ENCODE measurements at regions not wholly inside any gene's neighbourhood (a gene's known extent, or its start where the extent isn't known, plus 50 kb on each side); places are given as distances from the start of the nearest gene placed in this dataset.

DNA sequence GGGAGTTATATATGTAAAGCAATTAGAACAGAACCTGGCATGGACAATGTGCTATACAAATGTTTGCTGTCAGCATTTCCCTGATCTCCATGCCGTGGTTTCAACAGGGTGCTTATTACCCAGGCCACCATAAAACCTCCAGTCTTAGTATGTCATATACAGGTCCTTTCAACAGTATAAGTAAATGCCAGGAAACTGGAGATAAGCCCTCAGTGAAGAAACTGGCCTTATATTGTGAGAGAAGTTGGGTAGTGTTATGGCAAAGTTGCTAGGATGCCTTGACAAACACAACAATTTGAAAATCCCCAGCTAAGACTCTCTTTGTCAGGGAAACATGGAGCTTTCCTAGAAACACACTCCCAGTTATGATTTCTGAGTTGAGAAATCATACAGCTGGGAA is 850.2 kb upstream of the ADAMTS5 start:
- ATAC-seq (peak; percentile 95), DNase-seq (peak in 1 of 3 donors; percentile 12)
- H3K9me3 ChIP-seq = no peaks in the 10 kb centered on the region
- intact Hi-C loops (cut with DNase I, micrococcal nuclease) = no loop called here
- H3K4me3 ChIP-seq = no peak overlapping the region
- H3K36me3 ChIP-seq (ENCODE audit: low read depth) = no peaks in the 10 kb centered on the region
- peaks cover 3% of the 10 kb centered on the region for H3K4me1 ChIP-seq (ENCODE audit: low read depth)
- TF ChIP-seq CTCF (IDR thresholded peaks at IDR 0.05) = no peak

DNA sequence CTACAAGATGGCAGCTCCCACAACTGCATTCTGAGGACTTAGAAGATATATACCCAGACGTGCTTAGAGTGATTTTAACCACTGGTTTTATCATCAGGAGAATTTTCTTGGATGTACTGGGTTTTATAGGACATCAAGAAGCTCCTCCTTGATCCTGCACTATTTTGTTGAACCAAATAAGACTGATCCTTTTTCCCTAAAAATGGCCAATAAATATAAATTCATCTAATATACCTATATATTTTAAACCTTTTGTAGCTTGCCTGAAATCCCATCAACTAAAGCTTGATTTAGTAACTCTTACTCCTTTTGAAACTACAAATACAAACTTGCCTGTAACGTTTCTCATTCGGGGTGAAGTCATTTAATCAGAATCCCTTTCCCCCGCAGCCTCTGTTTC is 849.4 kb upstream of the ADAMTS5 start:
- no peak for ATAC-seq
- intact Hi-C loops (cut with DNase I, micrococcal nuclease) = no loop called here
- no peak for DNase-seq
- no peak for TF ChIP-seq CTCF (IDR thresholded peaks at IDR 0.05)
- Histone ChIP-seq H3K4me1 (ENCODE audit: low read depth) (peaks cover 3% of the 10 kb centered on the region), H3K9me3 (no peaks in the 10 kb centered on the region), H3K36me3 (ENCODE audit: low read depth) (no peaks in the 10 kb centered on the region), H3K4me3 (no peak overlapping the region)

- DNase-seq (no peak), ATAC-seq (no peak)
- Histone ChIP-seq H3K4me3 (no peak overlapping the region), H3K4me1 (ENCODE audit: low read depth) (peaks cover 3% of the 10 kb centered on the region), H3K9me3 (no peaks in the 10 kb centered on the region), H3K36me3 (ENCODE audit: low read depth) (no peaks in the 10 kb centered on the region)
- no peak for TF ChIP-seq CTCF (IDR thresholded peaks at IDR 0.05)
- intact Hi-C loops (cut with DNase I, micrococcal nuclease) = no loop called here
These were observed 847.3 kb upstream of the ADAMTS5 start for GRCh38 chr21:27814226-27814625.

DNA sequence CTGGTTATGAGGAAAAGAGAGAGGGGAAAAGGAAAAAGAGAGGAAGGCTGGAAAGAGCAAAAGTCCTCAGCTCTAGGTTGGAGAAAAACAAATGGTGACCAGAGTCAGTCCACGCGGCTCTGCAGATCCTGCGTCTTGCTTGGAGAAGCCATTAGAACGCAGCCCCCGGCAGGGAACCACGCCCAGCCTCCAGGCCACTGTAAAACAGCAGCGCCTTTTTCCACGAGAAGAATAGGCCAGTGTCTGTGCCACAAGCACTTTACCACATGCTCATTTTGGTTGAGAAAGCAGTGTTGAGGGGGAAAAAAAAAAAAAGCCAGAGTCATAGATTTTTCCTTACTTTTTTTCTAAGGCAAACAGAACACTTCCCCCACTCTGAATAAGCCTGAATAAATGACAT is 846.9 kb upstream of the ADAMTS5 start:
- Histone ChIP-seq H3K36me3 (ENCODE audit: low read depth) (no peaks in the 10 kb centered on the region), H3K9me3 (no peaks in the 10 kb centered on the region), H3K4me3 (no peak overlapping the region), H3K4me1 (ENCODE audit: low read depth) (peaks cover 3% of the 10 kb centered on the region)
- intact Hi-C loops (cut with DNase I, micrococcal nuclease) = no loop called here
- no peak for ATAC-seq
- no peak for TF ChIP-seq CTCF (IDR thresholded peaks at IDR 0.05)
- DNase-seq = no peak

- Histone ChIP-seq H3K9me3 (no peaks in the 10 kb centered on the region), H3K36me3 (ENCODE audit: low read depth) (no peaks in the 10 kb centered on the region), H3K4me1 (ENCODE audit: low read depth) (peaks cover 2% of the 10 kb centered on the region), H3K4me3 (no peak overlapping the region)
- ATAC-seq = no peak
- no peak for DNase-seq
- no peak for TF ChIP-seq CTCF (IDR thresholded peaks at IDR 0.05)
- intact Hi-C loops (cut with DNase I, micrococcal nuclease) = no loop called here
These were observed 846.5 kb upstream of the ADAMTS5 start for GRCh38 chr21:27813344-27813743.

- TF ChIP-seq CTCF (IDR thresholded peaks at IDR 0.05) = no peak
These were observed 845.4 kb upstream of the ADAMTS5 start for GRCh38 chr21:27812279-27812678.

More at GRCh38 chr21:27812279-27812678, 845.4 kb upstream of the ADAMTS5 start:
- intact Hi-C loops (cut with DNase I, micrococcal nuclease) = no loop called here
- H3K4me3 ChIP-seq = no peak overlapping the region
- DNase-seq = no peak
- no peak for ATAC-seq
- no peaks in the 10 kb centered on the region for H3K9me3 ChIP-seq
- H3K4me1 ChIP-seq (ENCODE audit: low read depth) = no peaks in the 10 kb centered on the region
- H3K36me3 ChIP-seq (ENCODE audit: low read depth) = no peaks in the 10 kb centered on the region
